IMR-90 (cell line): ENCODE measurements at regions not wholly inside any gene's neighbourhood (a gene's known extent, or its start where the extent isn't known, plus 50 kb on each side); places are given as distances from the start of the nearest gene placed in this dataset.

Source experiments
- ATAC-seq: fragments of 200-7000 bp; cut with Tn5 transposase; 2 replicates; pipeline ENCODE4 v1.9.1; 2020; ENCODE audit warnings: low read depth, mild to moderate bottlenecking, moderate library complexity
- BruUV-seq: library from RNA; stranded (reverse); fragments of 400-500 nt; replicated peaks from 2 replicates; lab custom pipeline; 2021; lab: Mats Ljungman, UMichigan
- CTCF ChIA-PET: fragments of 300-600 bp; formaldehyde crosslinking; extraction: SDS; loops from one replicate; lab custom pipeline; 2021; ENCODE audit warnings: antibody characterized with exemption; lab: Yijun Ruan, JAX
- POLR2A ChIA-PET: fragments of 300-600 bp; sonication (Branson Sonifier 250); formaldehyde crosslinking; loops from one replicate; lab custom pipeline; 2022; ENCODE audit warnings: antibody characterized with exemption; ENCODE audit not compliant: unreplicated experiment; lab: Charles Lee
- DNase-seq: peaks from one replicate; pipeline ENCODE4 v3.0.0; 2013
- H2AFZ ChIP-seq: replicated peaks from 2 replicates; pipeline ENCODE3; 2013; ENCODE audit warnings: low read length, mild to moderate bottlenecking; ENCODE audit not compliant: poor library complexity
- H2AK5ac ChIP-seq: 2 replicates; pipeline ENCODE4 v1.6.1; 2013; ENCODE audit warnings: low read depth, low read length, inconsistent platforms
- H2AK9ac ChIP-seq: replicated peaks from 2 replicates; pipeline ENCODE3; 2013; ENCODE audit warnings: mild to moderate bottlenecking, low read depth, low read length, moderate library complexity; ENCODE audit not compliant: poor library complexity
- H2BK120ac ChIP-seq: 2 replicates; pipeline ENCODE4 v1.6.1; 2013; ENCODE audit warnings: low read depth, low read length, inconsistent platforms
- H2BK15ac ChIP-seq: 3 replicates; pipeline ENCODE4 v1.6.1; 2013; ENCODE audit warnings: low read depth, low read length, inconsistent platforms
- H2BK20ac ChIP-seq: 2 replicates; pipeline ENCODE4 v1.6.1; 2013; ENCODE audit warnings: low read depth, mild to moderate bottlenecking, inconsistent platforms, low read length, moderate library complexity
- H2BK5ac ChIP-seq: 2 replicates; pipeline ENCODE4 v1.6.1; 2013; ENCODE audit warnings: mild to moderate bottlenecking, low read depth, low read length, inconsistent platforms; ENCODE audit not compliant: poor library complexity, severe bottlenecking
- H3K14ac ChIP-seq: replicated peaks from 2 replicates; pipeline ENCODE4 v1.6.1; 2013; ENCODE audit warnings: low read depth, low read length, inconsistent platforms
- H3K18ac ChIP-seq: 2 replicates; pipeline ENCODE4 v1.6.1; 2013; ENCODE audit warnings: low read depth, low read length, control low read depth
- H3K23ac ChIP-seq: 2 replicates; pipeline ENCODE4 v1.6.1; 2013; ENCODE audit warnings: low read depth, low read length, inconsistent platforms
- H3K27ac ChIP-seq: 2 replicates; pipeline ENCODE4 v1.5.1; 2013; ENCODE audit warnings: mild to moderate bottlenecking, control low read depth, low read length; ENCODE audit not compliant: insufficient read depth
- H3K27me3 ChIP-seq: 2 replicates; pipeline ENCODE4 v1.6.1; 2013; ENCODE audit warnings: low read length; ENCODE audit not compliant: control insufficient read depth, insufficient read depth
- H3K36me3 ChIP-seq: 2 replicates; pipeline ENCODE4 v1.6.1; 2013; ENCODE audit warnings: low read length, mixed read lengths; ENCODE audit not compliant: control insufficient read depth, insufficient read depth
- H3K4ac ChIP-seq: 2 replicates; pipeline ENCODE4 v1.6.1; 2013; ENCODE audit warnings: low read depth, low read length, inconsistent platforms
- H3K4me1 ChIP-seq: 2 replicates; pipeline ENCODE4 v1.6.1; 2013; ENCODE audit warnings: low read length, mixed read lengths; ENCODE audit not compliant: control insufficient read depth, insufficient read depth
- H3K4me2 ChIP-seq: 2 replicates; pipeline ENCODE4 v1.6.1; 2013; ENCODE audit warnings: low read depth, mild to moderate bottlenecking, control low read depth, low read length, moderate library complexity
- H3K4me3 ChIP-seq: 2 replicates; pipeline ENCODE4 v1.5.1; 2013; ENCODE audit warnings: low read depth, mild to moderate bottlenecking, control low read depth, low read length, moderate library complexity; ENCODE audit not compliant: insufficient read depth
- H3K56ac ChIP-seq: 2 replicates; pipeline ENCODE4 v1.6.1; 2013; ENCODE audit warnings: low read length, inconsistent platforms; ENCODE audit not compliant: insufficient read depth; ENCODE audit errors: extremely low read depth
- H3K79me1 ChIP-seq, 2 experiments: 2 replicates each; pipeline ENCODE4 v1.6.1; 2013; ENCODE audit warnings: low read length in 2 of 2, inconsistent platforms in 1 of 2, low read depth in 1 of 2
- H3K9ac ChIP-seq: 2 replicates; pipeline ENCODE4 v1.6.1; 2013; ENCODE audit warnings: low read depth, low read length, control low read depth
- H3K9me1 ChIP-seq: 2 replicates; pipeline ENCODE4 v1.6.1; 2013; ENCODE audit warnings: low read length, inconsistent platforms; ENCODE audit not compliant: insufficient read depth
- H3K9me3 ChIP-seq: 2 replicates; pipeline ENCODE4 v1.6.1; 2013; ENCODE audit warnings: low read length; ENCODE audit not compliant: control insufficient read depth, insufficient read depth
- H4K20me1 ChIP-seq: 2 replicates; pipeline ENCODE4 v1.6.1; 2013; ENCODE audit warnings: low read length, inconsistent platforms; ENCODE audit not compliant: insufficient read depth
- H4K5ac ChIP-seq: 2 replicates; pipeline ENCODE4 v1.6.1; 2013; ENCODE audit warnings: mild to moderate bottlenecking, low read depth, low read length, control low read depth
- H4K8ac ChIP-seq, 2 experiments: 2 replicates each; pipeline ENCODE4 v1.6.1; 2013; ENCODE audit warnings: low read depth in 2 of 2, low read length in 2 of 2, control low read depth in 1 of 2, inconsistent platforms in 1 of 2
- H4K91ac ChIP-seq: 2 replicates; pipeline ENCODE4 v1.6.1; 2013; ENCODE audit warnings: low read depth, low read length, inconsistent platforms; ENCODE audit not compliant: insufficient read depth
- CHD1 ChIP-seq: IDR thresholded peaks from 2 replicates; pipeline ENCODE4 v1.6.1; 2012; ENCODE audit warnings: low read depth, low read length, improper control_type of control experiment
- ELK1 ChIP-seq: fragments of 150-350 bp; IDR thresholded peaks from 2 replicates; pipeline ENCODE4 v1.6.1; 2016; ENCODE audit warnings: low read depth, mild to moderate bottlenecking, low read length, moderate library complexity, borderline replicate concordance
- FOS ChIP-seq: fragments of 150-350 bp; IDR thresholded peaks from 2 replicates; pipeline ENCODE4 v1.6.1; 2016; ENCODE audit warnings: low read depth, low read length
- MAFK ChIP-seq: IDR thresholded peaks from 2 replicates; pipeline ENCODE4 v1.6.1; 2012; ENCODE audit warnings: low read depth, low read length, improper control_type of control experiment
- MAZ ChIP-seq: IDR thresholded peaks from 2 replicates; pipeline ENCODE4 v1.6.1; 2012; ENCODE audit warnings: low read depth, mild to moderate bottlenecking, low read length, improper control_type of control experiment, moderate library complexity, borderline replicate concordance
- MXI1 ChIP-seq: IDR thresholded peaks from 2 replicates; pipeline ENCODE4 v1.6.1; 2012; ENCODE audit warnings: low read depth, mild to moderate bottlenecking, low read length, moderate library complexity, borderline replicate concordance
- NFE2L2 ChIP-seq: fragments of 150-350 bp; IDR thresholded peaks from 2 replicates; pipeline ENCODE4 v1.6.1; 2016; ENCODE audit warnings: low read depth, mild to moderate bottlenecking, low read length
- RAD21 ChIP-seq: IDR thresholded peaks from 2 replicates; pipeline ENCODE4 v1.6.1; 2012; ENCODE audit warnings: low read length, improper control_type of control experiment
- RFX5 ChIP-seq: IDR thresholded peaks from 2 replicates; pipeline ENCODE4 v1.8.0; 2012; ENCODE audit warnings: low read depth, mild to moderate bottlenecking, low read length, moderate library complexity
- SMC3 ChIP-seq: fragments of 150-350 bp; IDR thresholded peaks from 2 replicates; pipeline ENCODE4 v1.6.1; 2016; ENCODE audit warnings: low read depth, mild to moderate bottlenecking, antibody characterized with exemption, low read length, moderate library complexity
- WGBS, 2 experiments: methylation state at CpG; one replicate each; pipeline versions ENCODE4 v1.1.5 to v1.1.7; 2013; ENCODE audit warnings: missing lambda C conversion rate in 2 of 2; ENCODE audit not compliant: insufficient read length in 1 of 2; ENCODE audit errors: extremely low coverage in 2 of 2; 5-methylcytosine and 5-hydroxymethylcytosine counted together
- dilution Hi-C: fragments of 300-500 bp; cut with HindIII; formaldehyde crosslinking; loops from one replicate; pipeline ENCODE4 v1.14.3; 2018; ENCODE audit warnings: low sequenced_read_pairs; ENCODE audit not compliant: unreplicated experiment
- in situ Hi-C: fragments of 300-500 bp; cut with MboI; formaldehyde crosslinking; loops from 3 replicates; pipeline ENCODE4 v1.14.3; 2019; ENCODE audit warnings: low sequenced_read_pairs, inconsistent platforms, mixed read lengths
- intact Hi-C: fragments of 100-400 bp; cut with micrococcal nuclease; formaldehyde crosslinking; loops from 2 replicates; pipeline ENCODE4 v1.10.0; 2022

DNA sequence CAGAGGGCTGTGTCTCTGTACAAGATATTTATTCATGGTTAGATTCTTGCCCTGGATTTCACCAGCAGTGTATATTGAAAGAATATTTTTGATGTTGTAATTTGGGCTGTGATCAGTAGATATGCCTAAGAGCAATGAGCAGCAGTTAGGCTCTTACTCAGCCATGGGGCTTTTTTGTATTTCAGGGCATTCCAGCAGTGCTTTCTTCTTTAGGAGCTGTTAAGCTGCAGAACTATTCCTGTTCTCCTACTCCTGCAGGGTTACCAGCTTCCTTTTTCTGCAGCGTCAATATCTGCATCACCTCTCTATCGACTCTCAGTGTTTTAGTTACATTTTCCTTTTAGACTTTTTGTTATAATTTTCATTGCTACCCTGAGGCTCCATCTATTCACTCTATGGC is 206.2 kb downstream of the SLCO4C1 start:
- no peak overlapping the region for H3K4ac ChIP-seq
- no TSS peak for BruUV-seq
- H4K20me1 ChIP-seq: no peaks in the 10 kb centered on the region
- no CpG with 5 or more reads among the region's 2 CpGs for WGBS, 2 experiments
- peaks cover 9% of the 10 kb centered on the region for H3K9me3 ChIP-seq
- H3K27me3 ChIP-seq: no peaks in the 10 kb centered on the region
- H2BK5ac ChIP-seq: no peak overlapping the region
- H4K91ac ChIP-seq: no peak overlapping the region
- H2BK120ac ChIP-seq: no peak overlapping the region
- no peak overlapping the region for H3K4me3 ChIP-seq
- H3K79me1 ChIP-seq: no peaks in the 10 kb centered on the region
- no peak overlapping the region for H3K23ac ChIP-seq
- H2AK5ac ChIP-seq: no peak overlapping the region
- ATAC-seq (no peak), DNase-seq (no peak)
- intact Hi-C loops (no loop called here), in situ Hi-C loops (no loop called here), dilution Hi-C loops (no loop called here)
- no peaks in the 10 kb centered on the region for H3K9me1 ChIP-seq
- no peak overlapping the region for H4K8ac ChIP-seq
- no peaks in the 10 kb centered on the region for H3K36me3 ChIP-seq
- H3K4me2 ChIP-seq: no peak overlapping the region
- H3K9ac ChIP-seq: no peak overlapping the region
- no peak overlapping the region for H3K56ac ChIP-seq
- ChIA-PET CTCF (no interaction called here), POLR2A (no interaction called here)
- no peak overlapping the region for H2BK20ac ChIP-seq
- H2AFZ ChIP-seq: no peak overlapping the region
- TF ChIP-seq MAFK (no peak), CHD1 (no peak), NFE2L2 (no peak), SMC3 (no peak), ELK1 (no peak), RAD21 (no peak), MXI1 (no peak), MAZ (no peak), RFX5 (no peak), FOS (no peak)
- no peak overlapping the region for H3K18ac ChIP-seq
- H4K5ac ChIP-seq: no peak overlapping the region
- H3K4me1 ChIP-seq: no peaks in the 10 kb centered on the region
- H3K27ac ChIP-seq: no peak overlapping the region
- no peak overlapping the region for H2BK15ac ChIP-seq
- no peak overlapping the region for H2AK9ac ChIP-seq
- no peak overlapping the region for H3K14ac ChIP-seq
